ENCODE measurements at regions not wholly inside any gene's neighbourhood (a gene's known extent, or its start where the extent isn't known, plus 50 kb on each side); places are given as distances from the start of the nearest gene placed in this dataset.
"Not testable (repeated sequence)": the region's sequence is repeated elsewhere in the genome, so short reads cannot be mapped to it uniquely, and the experiment has no call there.

DNA sequence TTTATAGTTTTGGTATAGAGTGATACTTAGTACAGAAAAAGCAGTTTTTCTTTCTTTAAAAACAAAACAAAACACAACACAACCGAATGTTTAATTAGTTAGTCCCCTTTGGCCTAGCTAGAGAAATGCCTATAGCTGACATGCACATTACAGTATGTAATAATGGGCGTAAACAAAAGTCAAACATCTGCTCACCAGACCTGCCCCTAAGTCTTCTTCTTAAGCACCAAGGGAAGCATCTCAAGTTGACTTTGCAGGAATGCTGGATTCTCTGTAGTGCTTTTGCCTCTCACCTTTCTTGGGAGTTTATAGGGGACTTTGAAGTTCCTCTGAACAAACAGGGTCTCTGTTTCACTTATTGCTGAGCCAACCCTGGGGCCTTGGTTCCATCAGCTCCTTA, 143.7 kb downstream of the TM2D1 start:
- no peak for DNase-seq (ENCODE audit: low read depth in 2 of 3, low spot score in 2 of 3)

DNA sequence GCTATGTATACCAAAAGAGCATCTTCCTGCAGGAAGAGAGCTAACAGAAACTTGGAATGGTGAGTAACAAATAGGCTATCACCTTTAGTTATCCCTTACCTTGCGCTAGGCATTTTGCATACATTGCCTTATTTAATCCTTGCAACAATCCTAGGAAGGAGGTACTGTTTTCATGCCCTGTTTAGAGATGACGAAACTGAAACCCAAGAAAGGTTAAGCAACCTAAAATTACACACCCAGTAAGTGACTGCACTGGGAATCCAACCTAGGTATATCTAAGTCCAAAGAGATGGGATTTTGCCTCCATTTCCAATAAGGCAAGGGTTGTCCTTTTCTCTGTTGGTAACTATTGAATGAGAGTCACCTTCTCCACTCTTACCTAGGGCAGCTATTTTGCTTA, 144.5 kb downstream of the TM2D1 start:
- DNase-seq (ENCODE audit: low read depth in 2 of 3, low spot score in 2 of 3), result no peak

DNA sequence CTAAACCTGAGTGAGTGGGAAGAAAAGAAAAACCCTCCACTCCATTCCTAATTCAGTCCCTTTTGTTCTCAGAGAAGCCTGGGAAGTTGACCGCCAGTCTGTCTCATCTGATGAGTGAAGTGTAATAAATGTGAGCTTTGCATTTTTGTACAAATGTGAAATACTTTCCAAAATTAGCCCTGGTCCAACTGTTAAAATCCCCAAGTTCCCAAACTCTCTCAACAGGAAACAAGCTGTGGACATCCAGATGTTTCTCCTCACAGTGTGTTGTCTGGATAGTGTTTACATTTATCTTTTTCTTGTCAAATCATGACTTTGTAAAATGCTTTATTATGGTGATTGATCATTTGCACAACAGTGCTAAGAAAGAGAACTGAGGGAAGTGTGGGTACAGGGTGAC, 145.1 kb downstream of the TM2D1 start:
- no peak for DNase-seq (ENCODE audit: low read depth in 2 of 3, low spot score in 2 of 3)

DNA sequence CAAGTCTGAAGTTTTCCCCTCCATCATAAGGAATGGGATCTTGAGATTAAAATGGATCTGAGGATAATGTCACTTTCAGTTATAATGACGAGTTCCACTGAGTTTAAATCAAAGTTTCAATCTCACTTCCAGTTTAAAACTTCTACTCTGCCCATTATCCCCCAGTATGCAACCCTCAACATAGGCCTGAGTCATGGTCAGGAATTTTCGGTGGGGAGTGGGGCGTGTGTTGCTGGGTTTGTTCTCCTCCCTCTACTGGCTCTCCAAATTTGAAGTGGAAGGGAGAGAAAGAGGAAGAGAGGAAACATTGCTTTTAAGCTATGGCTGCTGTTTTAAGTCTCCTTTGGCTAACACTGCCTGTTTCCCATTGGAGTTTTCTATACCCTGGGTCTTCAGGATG, 152.9 kb downstream of the TM2D1 start:
- no peak for DNase-seq (ENCODE audit: low read depth in 2 of 3, low spot score in 2 of 3)

DNA sequence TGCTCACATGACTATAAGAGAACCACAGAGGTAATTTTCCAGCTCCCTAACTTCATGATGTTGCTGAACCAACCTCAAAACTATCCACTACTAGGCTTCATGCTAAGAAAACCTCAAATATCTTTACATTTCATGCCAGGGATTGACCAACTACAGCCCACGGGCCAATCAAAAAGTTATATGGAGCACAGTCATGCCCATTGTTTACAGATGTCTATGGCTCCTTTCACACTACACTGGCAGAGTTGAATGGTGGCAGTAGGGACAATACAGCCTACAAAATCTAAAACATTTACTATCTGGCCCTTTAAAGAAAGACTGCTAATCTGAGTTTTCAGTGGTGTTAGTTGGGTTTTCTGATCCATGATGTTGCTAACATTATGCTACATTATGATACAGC, 154.8 kb downstream of the TM2D1 start:
- no peak for DNase-seq (ENCODE audit: low read depth in 2 of 3, low spot score in 2 of 3)

DNA sequence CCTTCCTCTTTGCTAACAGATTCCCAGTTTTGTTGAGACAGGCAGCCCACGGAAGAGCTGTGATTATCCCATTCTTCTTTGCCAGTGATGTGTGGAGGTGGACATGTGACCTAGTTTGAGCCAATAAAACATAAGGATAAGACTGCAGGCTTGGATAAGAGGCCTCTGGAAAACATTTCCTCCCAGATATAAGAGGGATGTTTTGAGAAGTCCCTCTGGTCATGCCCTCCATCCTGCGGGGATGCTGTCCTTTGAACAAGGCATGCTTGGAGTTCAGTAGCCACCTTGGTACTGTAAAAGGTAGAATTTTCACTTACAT, 155.7 kb downstream of the TM2D1 start:
- DNase-seq (ENCODE audit: low read depth in 2 of 3, low spot score in 2 of 3), result no peak

DNA sequence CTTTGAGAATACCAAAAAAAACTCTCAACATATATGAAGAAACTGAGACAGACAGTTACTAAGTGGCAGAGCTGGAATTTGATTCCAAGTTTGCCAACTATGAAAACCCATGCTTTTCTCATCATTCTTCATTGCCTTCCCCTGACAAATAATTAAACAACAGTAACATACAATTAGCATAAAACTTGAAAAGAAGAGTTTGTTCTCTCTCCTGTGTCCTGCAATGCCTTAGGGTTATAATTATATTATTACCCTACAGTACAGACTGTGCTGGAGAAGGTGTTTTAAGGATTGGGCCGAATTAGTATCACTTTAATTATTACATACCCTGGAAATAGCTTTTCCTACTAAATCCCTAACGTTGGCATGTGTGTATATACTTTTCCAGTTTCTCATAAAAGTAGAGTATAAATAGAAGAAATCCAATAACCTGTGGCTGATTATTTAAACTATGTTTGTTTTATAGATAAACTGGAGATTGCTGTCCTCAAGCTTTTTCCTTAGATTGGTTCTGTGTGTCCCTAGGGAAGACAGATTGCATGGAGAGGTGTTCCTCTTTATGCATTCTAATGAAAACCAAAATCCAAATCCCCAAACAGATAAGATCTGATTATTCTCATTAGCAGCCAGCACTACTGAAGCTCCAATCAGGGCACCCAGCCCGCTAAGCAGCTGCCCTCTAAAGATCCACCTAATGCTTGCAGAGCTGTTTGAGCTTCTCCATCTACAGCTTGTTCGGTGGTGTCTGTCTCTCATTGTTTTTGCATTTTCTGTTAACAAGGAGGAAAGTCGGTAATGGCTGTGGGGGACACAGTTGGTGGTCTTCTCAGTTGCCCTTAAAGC, 156.3 kb downstream of the TM2D1 start:
- DNase-seq (ENCODE audit: low read depth in 2 of 3, low spot score in 2 of 3), result no peak

DNA sequence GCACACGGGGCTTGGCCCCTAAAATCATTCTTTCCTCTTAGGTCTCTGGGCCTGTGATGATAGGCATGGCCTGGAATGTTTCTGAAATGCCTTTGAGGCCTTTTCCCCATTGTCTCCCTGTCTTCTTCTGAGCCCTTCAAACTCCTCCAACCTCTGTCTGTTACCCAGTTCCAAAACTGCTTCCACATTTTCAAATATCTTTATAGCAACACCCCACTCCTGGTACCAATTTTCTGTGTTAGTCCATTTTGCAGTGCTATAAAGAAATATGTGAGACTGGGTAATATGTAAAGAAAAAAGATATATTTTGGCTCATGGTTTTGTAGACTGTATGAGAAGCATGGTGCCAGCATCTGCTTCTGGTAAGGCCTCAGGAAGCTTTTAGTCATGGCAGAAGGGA, 158.8 kb downstream of the TM2D1 start:
- DNase-seq (ENCODE audit: low read depth in 2 of 3, low spot score in 2 of 3), result no peak

DNA sequence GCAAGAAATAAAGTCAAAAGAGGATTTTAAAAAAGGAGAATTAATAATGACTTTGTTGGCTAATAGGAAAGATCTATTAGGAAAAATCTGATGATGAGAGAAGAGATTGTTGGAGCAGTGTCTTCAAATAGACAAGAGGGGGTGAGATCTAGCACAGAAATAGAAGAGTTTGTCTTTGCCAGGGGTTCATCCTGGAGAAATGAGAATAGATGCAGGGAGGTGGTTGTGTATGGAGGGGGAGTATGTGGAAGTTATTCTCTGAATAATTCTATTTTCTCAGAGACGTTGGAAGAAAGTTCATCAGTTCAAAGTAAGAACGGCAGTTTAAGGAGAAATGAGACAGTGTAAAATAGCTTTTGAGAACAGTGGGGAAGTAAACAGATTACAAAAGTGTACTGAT, 161.3 kb downstream of the TM2D1 start:
- DNase-seq (ENCODE audit: low read depth in 2 of 3, low spot score in 2 of 3), result no peak

DNA sequence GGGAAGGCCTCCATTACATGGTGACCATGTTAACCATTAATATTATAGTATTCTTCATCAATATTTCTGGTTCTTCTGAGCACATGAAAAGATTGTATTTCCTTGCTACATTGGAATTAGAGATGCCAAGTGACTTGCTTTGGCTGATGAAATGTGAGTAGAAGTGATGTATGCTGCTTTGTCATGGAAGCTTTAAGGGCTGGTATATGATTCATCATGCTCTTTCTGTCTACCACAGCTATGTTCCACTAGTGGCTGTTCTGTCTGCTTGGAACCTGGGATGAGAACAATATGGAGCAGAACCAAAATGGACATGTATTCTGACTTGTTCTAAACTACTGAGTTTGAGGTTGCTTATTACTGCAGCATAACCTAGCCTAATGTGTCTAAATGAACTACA, 163.3 kb downstream of the TM2D1 start:
- no peak for DNase-seq (ENCODE audit: low read depth in 2 of 3, low spot score in 2 of 3)

DNA sequence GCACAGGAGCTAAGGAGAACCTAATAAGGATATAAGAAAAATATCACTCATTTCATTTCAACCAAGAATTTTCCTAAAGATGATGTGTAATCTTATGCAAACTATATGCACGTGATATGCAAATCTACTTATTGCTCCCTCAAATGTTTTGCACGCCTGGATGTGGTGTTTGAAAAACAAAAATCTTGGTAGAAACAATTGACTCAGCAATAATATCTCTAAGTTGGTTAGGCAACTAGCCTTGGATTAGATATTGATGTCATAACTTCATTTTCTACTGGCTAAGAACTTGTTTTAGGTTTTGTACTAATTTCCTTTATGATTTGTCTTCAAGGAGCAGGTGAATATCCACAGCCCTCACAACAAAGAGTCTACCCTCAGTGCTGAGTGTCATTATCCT, 164.6 kb downstream of the TM2D1 start:
- DNase-seq (ENCODE audit: low read depth in 2 of 3, low spot score in 2 of 3), result no peak

DNA sequence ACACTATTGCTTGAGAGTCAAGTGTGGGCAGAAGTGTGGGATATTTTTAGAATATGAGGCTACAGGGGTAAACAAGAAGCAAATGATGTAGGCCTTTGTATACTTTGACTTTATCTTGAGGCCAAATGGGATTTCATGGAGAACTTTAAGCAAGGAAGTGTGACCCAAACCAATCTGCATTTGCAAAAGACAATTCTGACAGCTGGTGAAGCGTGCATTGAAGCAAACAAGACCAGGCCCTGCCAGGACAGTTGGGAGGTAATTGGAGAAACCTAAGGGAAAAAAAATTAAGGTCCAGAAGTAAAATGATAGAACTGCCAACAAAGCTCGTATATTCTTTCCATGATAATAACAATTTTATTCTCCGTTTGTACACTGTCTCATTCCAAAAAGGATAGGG, 168.3 kb downstream of the TM2D1 start:
- DNase-seq (ENCODE audit: low read depth in 2 of 3, low spot score in 2 of 3), result no peak

DNA sequence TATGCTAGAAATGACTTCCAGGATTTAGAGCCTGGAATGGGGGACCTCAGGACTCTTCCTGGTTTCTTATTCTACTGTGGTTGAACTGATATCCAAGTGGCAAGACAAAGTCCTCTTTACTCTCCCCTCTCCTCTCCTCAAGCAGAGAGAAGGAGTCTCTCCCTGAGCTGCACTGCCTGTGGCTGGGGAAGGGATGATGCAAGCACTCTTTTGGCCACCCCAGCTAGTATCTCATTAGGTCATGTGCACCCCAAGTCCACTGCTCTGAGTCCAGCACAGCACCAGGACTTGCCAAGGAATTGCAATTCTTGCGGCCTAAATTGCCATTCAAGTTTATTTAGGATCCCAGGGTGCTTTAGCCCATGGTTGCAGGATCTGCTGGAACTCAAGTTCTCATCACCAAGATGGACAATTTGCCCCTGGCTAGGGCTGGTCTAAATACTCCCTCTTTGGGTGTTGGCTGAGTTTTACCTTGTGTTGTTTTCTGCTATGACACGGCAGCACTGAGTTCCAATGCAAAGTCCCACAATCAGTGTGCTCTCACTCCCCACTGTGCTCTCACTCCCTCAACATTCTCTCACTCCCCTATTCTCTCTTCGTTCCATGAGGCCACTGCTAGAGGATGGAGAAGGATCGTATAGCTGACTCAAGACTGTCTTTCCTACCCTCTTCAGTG, 172.2 kb downstream of the TM2D1 start:
- DNase-seq (ENCODE audit: low read depth in 2 of 3, low spot score in 2 of 3), result no peak

DNA sequence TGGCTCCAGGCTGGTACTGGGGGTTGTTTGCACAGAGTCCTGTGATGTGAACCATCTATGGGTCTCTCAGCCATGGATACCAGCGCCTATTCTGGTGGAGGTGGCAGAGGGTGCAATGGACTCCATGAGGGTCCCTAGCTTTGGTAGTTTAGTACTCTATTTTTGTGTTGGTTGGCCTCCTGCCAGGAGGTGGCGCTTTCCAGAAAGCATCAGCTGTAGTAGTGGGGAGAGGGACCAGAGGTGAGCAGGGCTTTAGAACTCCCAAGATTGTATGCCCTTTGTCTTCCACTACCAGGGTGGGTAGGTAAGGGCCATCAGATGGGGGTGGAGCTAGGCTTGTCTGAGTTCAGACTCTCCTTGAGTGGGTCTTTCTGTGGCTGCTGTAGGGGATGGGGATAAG, 177.6 kb downstream of the TM2D1 start:
- peak in 1 of 3 experiments; percentile 3 for DNase-seq (ENCODE audit: low read depth in 2 of 3, low spot score in 2 of 3)

DNA sequence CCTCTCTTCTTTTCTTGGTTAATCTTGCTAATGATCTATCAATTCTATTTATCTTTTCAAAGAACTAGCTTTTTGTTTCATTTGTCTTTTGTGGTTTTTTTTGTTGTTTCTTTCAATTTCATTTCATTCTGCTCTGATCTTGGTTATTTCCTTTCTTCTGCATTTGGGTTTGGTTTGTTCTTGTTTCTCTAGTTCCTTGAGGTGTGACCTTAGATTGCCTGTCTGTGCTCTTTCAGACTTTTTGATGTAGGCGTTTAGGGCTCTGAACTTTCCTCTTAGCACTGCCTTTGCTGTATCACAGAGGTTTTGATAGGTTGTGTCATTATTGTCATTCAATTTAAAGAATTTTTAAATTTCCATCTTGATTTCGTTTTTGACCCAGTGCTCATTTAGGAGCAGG, 180.1 kb downstream of the TM2D1 start:
- DNase-seq (ENCODE audit: low read depth in 2 of 3, low spot score in 2 of 3), result not testable (repeated sequence)

DNA sequence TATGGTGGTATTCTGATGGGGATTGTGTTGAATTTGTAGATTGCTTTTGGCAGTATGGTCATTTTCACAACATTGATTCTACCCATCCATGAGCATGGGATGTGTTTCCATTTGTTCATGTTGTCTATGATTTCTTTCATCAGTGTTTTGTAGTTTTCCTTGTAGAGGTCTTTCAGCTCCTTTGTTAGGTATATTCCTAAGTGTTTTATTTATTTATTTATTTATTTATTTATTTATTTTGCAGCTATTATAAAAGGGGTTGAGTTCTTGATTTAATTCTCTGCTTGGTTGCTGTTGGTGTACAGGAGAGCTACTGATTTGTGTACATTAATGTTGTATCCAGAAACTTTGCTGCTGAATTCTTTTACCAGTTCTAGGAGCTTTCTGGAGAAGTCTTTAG, 181.4 kb downstream of the TM2D1 start:
- DNase-seq (ENCODE audit: low read depth in 2 of 3, low spot score in 2 of 3), result not testable (repeated sequence)

DNA sequence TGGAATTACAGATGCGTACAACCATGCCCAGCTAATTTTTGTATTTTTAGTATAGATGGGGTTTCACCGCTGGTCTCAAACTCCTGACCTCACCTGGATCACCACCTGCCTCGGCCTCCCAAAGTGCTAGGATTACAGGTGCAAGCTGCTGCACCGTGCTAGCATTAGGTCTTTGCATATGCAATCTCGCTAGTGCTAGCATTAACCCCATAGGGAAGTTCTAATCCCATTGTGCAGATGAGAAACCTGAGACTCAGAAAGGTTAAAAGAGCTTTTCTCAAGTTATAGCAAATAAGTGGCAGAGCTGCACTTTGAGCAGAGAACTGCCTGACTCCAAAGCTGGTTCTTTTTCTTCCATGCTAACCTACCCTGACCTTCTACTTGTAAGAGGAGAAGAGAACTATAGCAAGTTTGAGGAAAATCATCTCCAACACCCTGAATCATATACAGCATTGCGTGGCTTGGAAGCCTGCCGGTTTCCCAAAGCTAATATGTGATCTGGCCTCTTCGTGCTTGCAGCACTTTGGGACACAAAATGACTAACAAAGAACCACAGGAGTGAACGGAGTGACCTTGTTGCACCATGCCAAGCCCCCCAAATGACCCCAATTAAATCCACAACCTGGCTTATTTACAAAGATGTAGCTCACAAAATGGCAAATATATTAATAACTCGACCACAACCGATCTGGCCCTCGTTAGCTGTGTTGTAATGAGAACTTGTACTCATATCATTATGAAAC, 185.1 kb downstream of the TM2D1 start:
- no peak for DNase-seq (ENCODE audit: low read depth in 2 of 3, low spot score in 2 of 3)

DNA sequence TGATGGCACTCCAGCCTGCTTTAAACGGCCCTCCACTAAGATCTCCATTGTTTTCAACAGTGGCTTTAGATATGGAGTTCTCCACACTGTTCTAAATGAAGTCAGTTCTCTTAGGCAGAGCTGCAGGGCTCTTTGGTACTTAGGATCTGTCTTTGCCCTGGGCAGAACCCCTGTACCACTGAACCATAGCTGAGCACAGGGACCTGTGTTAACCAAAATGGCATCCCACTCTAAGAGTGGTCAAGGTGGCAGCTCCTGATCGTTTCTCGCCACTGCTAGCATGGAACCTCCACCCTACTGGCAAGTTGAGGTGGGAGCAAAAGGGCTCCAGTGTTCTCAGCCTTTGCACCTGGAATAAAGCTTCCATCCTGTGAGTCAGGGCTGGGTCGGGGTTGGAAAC, 186.7 kb downstream of the TM2D1 start:
- no peak for DNase-seq (ENCODE audit: low read depth in 2 of 3, low spot score in 2 of 3)

DNA sequence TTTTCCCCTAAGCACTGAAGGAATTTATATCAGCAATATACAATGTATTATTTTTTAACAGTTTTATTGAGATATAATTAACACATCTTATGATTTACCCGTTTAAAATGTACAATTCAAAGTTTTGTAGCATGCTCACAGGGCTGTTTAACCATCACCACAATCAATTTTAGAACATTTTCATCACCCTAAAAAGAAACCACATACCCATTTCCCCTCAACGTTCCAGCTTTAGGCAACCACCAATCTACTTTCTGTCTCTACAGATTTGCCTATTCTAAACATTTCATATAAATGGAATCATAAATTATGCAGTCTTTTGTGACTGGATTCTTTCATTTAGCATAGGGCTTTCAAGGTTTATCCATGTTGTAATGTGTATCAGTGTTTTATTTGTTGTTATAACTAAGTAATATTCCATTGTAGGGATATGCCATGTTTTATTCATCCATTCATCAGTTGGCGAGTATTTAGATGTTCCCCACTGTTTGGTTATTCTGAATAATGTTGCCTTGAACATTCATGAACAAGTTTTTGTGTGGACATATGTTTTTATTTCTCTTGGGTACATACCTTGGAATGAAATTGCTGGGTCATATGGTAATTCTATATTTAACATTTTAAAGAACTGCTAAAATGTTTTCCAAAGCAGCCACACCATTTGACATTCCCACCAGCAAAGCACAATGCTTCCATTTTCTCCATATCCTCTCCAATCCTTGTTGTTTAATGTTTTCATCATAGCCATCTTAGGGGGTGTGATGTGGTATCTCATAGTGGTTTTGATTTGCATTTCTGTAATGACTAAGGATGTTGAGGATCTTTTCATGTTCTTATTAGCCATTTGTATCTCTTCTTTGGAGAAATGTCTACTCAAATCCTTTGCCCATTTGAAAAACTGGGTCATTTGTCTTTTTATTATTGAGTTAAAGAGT, 188.5 kb downstream of the TM2D1 start:
- no peak for DNase-seq (ENCODE audit: low read depth in 2 of 3, low spot score in 2 of 3)

DNA sequence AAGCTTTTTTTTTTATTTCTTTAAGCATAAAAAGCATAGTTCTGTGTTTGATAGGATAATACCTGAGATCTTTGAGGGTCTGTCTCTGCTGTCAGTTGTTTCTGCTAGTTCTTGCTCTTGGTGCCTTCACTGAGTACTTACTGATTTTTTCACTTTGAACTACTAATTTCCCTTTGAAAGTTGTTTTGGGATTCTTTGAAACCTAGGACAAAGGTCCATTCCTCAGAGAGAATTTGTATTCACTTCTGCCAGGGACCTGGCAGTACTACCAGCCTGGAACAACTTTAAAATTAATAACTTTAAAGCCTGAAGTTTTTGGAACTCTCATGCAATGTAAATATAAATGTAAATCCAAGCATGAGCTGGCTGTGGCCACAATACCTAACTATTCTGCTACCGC, 190.1 kb downstream of the TM2D1 start:
- no peak for DNase-seq (ENCODE audit: low read depth in 2 of 3, low spot score in 2 of 3)

DNA sequence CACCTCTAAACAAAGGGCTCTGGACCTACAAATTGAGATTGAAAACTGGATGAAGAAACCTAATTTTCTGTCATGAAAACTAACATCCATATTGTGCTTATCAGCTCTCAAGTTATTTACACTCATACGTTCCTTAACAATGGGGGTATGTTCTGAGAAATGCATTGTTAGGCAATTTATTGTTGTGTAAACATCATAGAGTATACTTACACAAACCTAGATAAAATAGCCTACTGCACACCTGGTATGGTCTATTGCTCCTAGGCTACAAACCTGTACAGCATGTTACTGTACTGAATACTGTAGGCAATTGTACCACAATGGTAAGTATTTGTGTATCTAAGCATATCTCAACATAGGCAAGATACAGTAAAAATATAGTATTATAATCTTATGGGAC, 191.4 kb downstream of the TM2D1 start:
- DNase-seq (ENCODE audit: low read depth in 2 of 3, low spot score in 2 of 3), result no peak

All from activated CD8-positive, alpha-beta memory T cell treated with anti-CD3 and anti-CD28 coated beads for 48 hours (primary cell).